Immature natural killer cell (primary cell): ENCODE measurements at regions not wholly inside any gene's neighbourhood (a gene's known extent, or its start where the extent isn't known, plus 50 kb on each side); places are given as distances from the start of the nearest gene placed in this dataset.

ENCODE experiments used
- DNase-seq, 3 donors: peaks; one replicate each; pipeline ENCODE4 v3.0.0; 2022; ENCODE audit warnings: mixed read lengths in 1 of 3
- H3K27ac Mint-ChIP-seq, 6 donors: one replicate each; pipeline ENCODE4 v1.8.0; 2020; ENCODE audit warnings: mixed read lengths in 6 of 6, mild to moderate bottlenecking in 5 of 6, inconsistent platforms in 4 of 6, moderate library complexity in 3 of 6
- H3K27me3 Mint-ChIP-seq, 3 donors: one replicate each; pipeline ENCODE4 v1.8.0; 2020 to 2021; ENCODE audit warnings: low read depth in 3 of 3, mild to moderate bottlenecking in 3 of 3, mixed read lengths in 3 of 3, moderate library complexity in 3 of 3, inconsistent platforms in 1 of 3
- H3K36me3 Mint-ChIP-seq, 3 donors: one replicate each; pipeline ENCODE4 v1.8.0; 2020; ENCODE audit warnings: mixed read lengths in 3 of 3, inconsistent platforms in 2 of 3, mild to moderate bottlenecking in 2 of 3
- H3K4me1 Mint-ChIP-seq, 2 donors: one replicate each; pipeline ENCODE4 v1.8.0; 2020; ENCODE audit warnings: inconsistent platforms in 2 of 2, mild to moderate bottlenecking in 2 of 2, mixed read lengths in 2 of 2, moderate library complexity in 1 of 2
- H3K4me3 Mint-ChIP-seq, 5 donors: one replicate each; pipeline ENCODE4 v1.8.0; 2020; ENCODE audit warnings: mild to moderate bottlenecking in 5 of 5, mixed read lengths in 5 of 5, inconsistent platforms in 3 of 5, moderate library complexity in 3 of 5
- H3K9me3 Mint-ChIP-seq, 6 donors: one replicate each; pipeline ENCODE4 v1.8.0; 2020; ENCODE audit warnings: mild to moderate bottlenecking in 6 of 6, mixed read lengths in 6 of 6, inconsistent platforms in 4 of 6, moderate library complexity in 3 of 6

DNA sequence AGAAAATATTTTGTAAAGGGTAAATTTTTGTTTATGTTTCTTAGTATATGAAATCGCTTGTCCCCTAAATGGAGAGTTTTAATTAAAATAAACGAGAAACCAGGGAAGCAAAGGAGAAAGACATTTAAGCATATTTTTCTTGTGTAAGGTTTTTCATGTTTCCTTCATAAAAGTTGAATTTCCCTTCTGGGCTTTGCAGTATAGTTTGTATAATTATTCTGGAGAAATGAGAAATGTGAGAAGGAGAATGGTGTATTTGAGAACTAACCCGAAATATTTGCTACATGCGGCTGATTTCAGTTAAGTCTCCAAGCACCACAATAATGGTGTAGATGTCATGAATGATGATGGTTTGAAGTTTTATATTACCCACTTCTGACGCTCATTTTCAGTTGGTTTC is 307.7 kb upstream of the SEL1L start:
- Mint-ChIP-seq H3K27me3 (peaks cover 0 to 1% (median 0%) of the 10 kb centered on the region in 3 donors), H3K4me1 (no peaks in the 10 kb centered on the region), H3K36me3 (no peaks in the 10 kb centered on the region), H3K9me3 (peaks cover 4 to 50% (median 22%) of the 10 kb centered on the region in 6 donors), H3K27ac (no peak overlapping the region), H3K4me3 (no peak overlapping the region)
- DNase-seq = no peak

- H3K9me3 Mint-ChIP-seq = peaks cover 16 to 56% (median 23%) of the 10 kb centered on the region in 6 donors
- no peaks in the 10 kb centered on the region for H3K4me1 Mint-ChIP-seq
- peaks cover 0 to 2% (median 0%) of the 10 kb centered on the region in 3 donors for H3K27me3 Mint-ChIP-seq
- H3K4me3 Mint-ChIP-seq = no peak overlapping the region
- H3K36me3 Mint-ChIP-seq = no peaks in the 10 kb centered on the region
- no peak for DNase-seq
- H3K27ac Mint-ChIP-seq = no peak overlapping the region
Observed at GRCh38 chr14:81849714-81850113, 316.1 kb upstream of the SEL1L start.

DNA sequence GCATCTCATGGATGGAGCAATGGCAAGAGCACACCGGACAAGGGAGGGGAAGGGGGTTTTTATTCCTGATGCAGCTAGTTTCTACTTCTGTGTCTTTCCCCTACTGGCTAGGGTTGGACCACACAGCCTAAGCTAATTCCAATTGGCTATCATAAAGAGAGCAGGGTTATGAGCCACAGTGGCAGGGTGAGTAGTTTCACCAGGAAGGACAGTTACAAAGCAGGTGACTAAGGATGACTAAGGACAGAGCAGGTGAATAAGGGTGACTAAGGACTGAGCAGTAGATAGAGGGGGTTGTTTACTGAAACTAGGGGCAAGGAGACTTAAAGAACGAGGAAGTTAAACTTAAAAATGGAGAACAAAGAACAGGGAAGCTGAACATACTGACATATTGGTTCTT is 321.4 kb upstream of the SEL1L start:
- Mint-ChIP-seq H3K36me3 (peaks cover 0 to 9% (median 0%) of the 10 kb centered on the region in 3 donors), H3K27ac (no peak overlapping the region), H3K4me3 (no peak overlapping the region), H3K9me3 (peaks cover 18 to 66% (median 32%) of the 10 kb centered on the region in 6 donors), H3K4me1 (no peaks in the 10 kb centered on the region), H3K27me3 (peaks cover 0 to 2% (median 0%) of the 10 kb centered on the region in 3 donors)
- DNase-seq = no peak

DNA sequence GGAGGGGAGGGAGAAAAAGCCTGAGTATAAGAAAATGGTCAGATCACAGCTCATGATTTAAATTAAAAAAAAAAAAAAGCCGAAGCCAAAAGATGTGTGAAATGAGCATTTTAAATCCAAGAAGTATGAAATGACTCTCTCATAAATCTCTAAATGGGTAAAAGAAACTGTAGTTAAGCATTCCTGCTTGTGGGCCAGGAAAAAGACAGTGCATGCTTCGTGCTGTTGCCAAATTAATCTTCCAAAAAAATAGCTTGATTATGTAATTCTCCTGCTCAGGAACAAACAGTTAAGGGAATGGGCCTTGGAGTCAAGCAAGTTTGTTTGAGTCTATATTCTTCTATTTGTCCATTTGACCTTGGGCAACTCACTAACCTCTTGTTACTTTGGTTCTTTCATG is 325.4 kb upstream of the SEL1L start:
- DNase-seq = no peak

GRCh38 chr14:81868172-81868571 is 334.5 kb upstream of the SEL1L start:
- DNase-seq = no peak
- Mint-ChIP-seq H3K4me3 (no peak overlapping the region), H3K36me3 (no peaks in the 10 kb centered on the region), H3K9me3 (peaks cover 4 to 25% (median 16%) of the 10 kb centered on the region in 6 donors), H3K4me1 (no peaks in the 10 kb centered on the region), H3K27ac (no peak overlapping the region), H3K27me3 (no peaks in the 10 kb centered on the region)

More for the DNA sequence above, 325.4 kb upstream of the SEL1L start:
- Mint-ChIP-seq H3K4me1 (no peaks in the 10 kb centered on the region), H3K27ac (no peak overlapping the region), H3K9me3 (peaks cover 14 to 46% (median 28%) of the 10 kb centered on the region in 6 donors), H3K4me3 (no peak overlapping the region), H3K36me3 (peaks cover 0 to 9% (median 0%) of the 10 kb centered on the region in 3 donors), H3K27me3 (peaks cover 0 to 2% (median 0%) of the 10 kb centered on the region in 3 donors)

GRCh38 chr14:81871706-81872105 is 338.1 kb upstream of the SEL1L start:
- no peak overlapping the region for H3K27ac Mint-ChIP-seq
- H3K4me1 Mint-ChIP-seq = no peaks in the 10 kb centered on the region
- H3K9me3 Mint-ChIP-seq = peaks cover 11 to 39% (median 25%) of the 10 kb centered on the region in 6 donors
- no peak overlapping the region for H3K4me3 Mint-ChIP-seq
- no peaks in the 10 kb centered on the region for H3K27me3 Mint-ChIP-seq
- DNase-seq = no peak
- H3K36me3 Mint-ChIP-seq = no peaks in the 10 kb centered on the region

DNA sequence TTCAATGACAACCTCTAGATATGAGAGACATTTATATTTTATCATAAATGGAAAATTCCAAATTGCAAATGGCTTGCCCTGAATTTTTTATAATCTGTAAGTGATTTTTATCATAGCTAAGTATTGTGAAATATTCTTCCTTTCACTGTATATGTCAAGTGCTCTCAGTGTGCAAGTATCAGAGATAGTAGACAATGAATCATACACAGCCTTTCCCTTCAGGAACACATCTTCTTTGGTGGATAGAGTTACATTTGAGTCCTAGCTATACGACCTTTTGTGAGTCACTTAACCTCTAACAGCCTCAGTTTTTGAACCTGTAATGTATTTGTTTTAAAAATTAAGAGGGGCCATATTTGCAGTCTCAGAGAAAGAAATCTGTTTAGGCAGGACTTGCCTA is 350.7 kb upstream of the SEL1L start:
- Mint-ChIP-seq H3K36me3 (no peaks in the 10 kb centered on the region), H3K9me3 (peaks cover 3 to 19% (median 10%) of the 10 kb centered on the region in 6 donors), H3K27me3 (peaks cover 0 to 2% (median 0%) of the 10 kb centered on the region in 3 donors), H3K27ac (no peak overlapping the region), H3K4me3 (no peak overlapping the region), H3K4me1 (no peaks in the 10 kb centered on the region)
- no peak for DNase-seq

- Mint-ChIP-seq H3K9me3 (peaks cover 5 to 32% (median 10%) of the 10 kb centered on the region in 6 donors), H3K4me3 (no peak overlapping the region), H3K27me3 (peaks cover 0 to 2% (median 0%) of the 10 kb centered on the region in 3 donors), H3K4me1 (no peaks in the 10 kb centered on the region), H3K27ac (no peak overlapping the region), H3K36me3 (peaks cover 0 to 4% (median 0%) of the 10 kb centered on the region in 3 donors)
- no peak for DNase-seq
Observed at GRCh38 chr14:81886588-81886987, 352.9 kb upstream of the SEL1L start.

DNA sequence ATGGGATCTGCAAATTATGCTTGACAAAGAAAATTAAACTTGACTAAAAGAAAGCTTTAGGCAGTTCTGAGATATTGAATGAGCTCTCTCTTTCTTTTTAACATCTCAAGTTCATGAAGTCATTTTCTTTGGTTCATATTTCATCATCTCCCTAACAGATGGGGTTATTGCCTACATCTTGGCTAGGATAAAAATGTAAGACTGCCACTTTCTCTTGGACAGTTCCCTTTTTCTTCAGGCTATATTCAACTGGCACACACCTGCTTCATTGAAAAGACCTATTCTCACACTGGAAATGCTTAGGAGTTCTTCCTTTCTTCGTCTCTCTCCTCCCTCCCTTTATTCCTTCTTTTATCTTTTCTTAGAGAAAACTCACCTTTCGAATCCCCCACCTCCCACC is 355.9 kb upstream of the SEL1L start:
- Mint-ChIP-seq H3K27ac (no peak overlapping the region), H3K27me3 (peaks cover 0 to 2% (median 0%) of the 10 kb centered on the region in 3 donors), H3K9me3 (peaks cover 5 to 33% (median 13%) of the 10 kb centered on the region in 6 donors), H3K4me3 (no peak overlapping the region), H3K4me1 (no peaks in the 10 kb centered on the region), H3K36me3 (peaks cover 0 to 4% (median 0%) of the 10 kb centered on the region in 3 donors)
- DNase-seq = no peak

DNA sequence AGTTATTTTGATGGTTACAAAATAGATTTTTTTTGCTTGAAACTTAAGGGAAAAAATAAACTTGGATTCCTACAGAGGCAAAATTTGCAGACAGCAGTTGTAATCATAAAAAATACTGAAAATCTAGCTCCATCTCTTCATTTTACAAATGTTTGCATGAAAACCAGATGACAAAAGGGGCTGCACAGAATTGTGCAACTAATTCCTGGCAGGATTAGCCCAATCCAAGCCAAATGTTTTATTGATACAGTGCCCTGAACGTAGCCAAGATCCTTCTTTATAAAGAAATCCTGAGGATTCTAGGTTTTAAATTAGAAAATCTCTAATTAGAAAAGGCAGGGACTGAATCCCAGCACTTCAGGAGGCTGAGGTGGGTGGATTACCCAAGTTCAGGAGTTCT is 356.4 kb upstream of the SEL1L start:
- H3K4me1 Mint-ChIP-seq = no peaks in the 10 kb centered on the region
- no peak overlapping the region for H3K27ac Mint-ChIP-seq
- peaks cover 2 to 34% (median 11%) of the 10 kb centered on the region in 6 donors for H3K9me3 Mint-ChIP-seq
- peaks cover 0 to 2% (median 0%) of the 10 kb centered on the region in 3 donors for H3K27me3 Mint-ChIP-seq
- H3K36me3 Mint-ChIP-seq = peaks cover 0 to 4% (median 0%) of the 10 kb centered on the region in 3 donors
- DNase-seq = no peak
- no peak overlapping the region for H3K4me3 Mint-ChIP-seq

DNA sequence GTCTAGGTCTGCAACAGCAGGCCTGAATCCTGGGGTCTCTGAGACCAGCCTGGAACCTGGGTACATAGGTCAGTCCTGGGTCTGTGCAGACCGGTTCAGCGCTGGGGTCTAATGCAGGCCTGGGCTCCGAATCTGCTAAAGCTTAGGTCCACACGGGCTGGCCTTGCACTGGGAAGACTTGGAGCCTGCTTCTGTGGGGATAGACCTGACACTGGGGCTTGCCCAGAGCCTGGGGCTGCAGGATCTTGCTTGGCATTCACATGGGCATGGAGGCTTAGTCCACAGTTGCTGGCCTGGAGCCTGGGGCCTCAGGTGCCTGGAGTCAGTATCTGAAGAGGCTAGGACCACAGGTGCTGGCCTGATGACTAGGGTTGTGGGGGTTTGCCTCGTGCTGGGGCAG is 369.8 kb upstream of the SEL1L start:
- H3K9me3 Mint-ChIP-seq = peaks cover 7 to 54% (median 25%) of the 10 kb centered on the region in 6 donors
- no peak overlapping the region for H3K4me3 Mint-ChIP-seq
- no peak overlapping the region for H3K27ac Mint-ChIP-seq
- H3K36me3 Mint-ChIP-seq = no peaks in the 10 kb centered on the region
- H3K4me1 Mint-ChIP-seq = no peaks in the 10 kb centered on the region
- no peaks in the 10 kb centered on the region for H3K27me3 Mint-ChIP-seq
- no peak for DNase-seq

DNA sequence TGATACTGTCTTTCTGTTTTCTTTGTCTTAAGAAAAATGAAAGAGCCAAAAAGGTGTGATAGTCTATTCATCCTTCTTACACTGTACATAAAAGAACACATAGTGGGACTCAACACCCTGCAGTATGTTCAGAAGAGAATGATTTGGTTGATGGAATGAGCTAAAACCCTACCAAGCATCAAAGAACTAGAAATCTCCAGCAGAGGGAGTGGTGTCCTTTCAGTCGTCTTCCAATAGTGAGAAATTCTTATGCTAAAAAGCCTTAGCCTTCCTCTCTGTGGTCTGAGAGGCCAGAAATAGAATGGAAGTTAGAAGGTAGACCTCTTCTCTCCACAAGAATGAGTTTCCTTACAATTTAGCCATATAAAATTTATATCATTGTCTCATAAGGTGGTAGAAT is 393.4 kb upstream of the SEL1L start:
- Mint-ChIP-seq H3K4me1 (no peaks in the 10 kb centered on the region), H3K27ac (no peak overlapping the region), H3K4me3 (no peak overlapping the region), H3K36me3 (no peaks in the 10 kb centered on the region), H3K9me3 (peaks cover 0 to 6% (median 5%) of the 10 kb centered on the region in 6 donors), H3K27me3 (no peaks in the 10 kb centered on the region)
- no peak for DNase-seq

- H3K27ac Mint-ChIP-seq = no peak overlapping the region
- peaks cover 0 to 30% (median 8%) of the 10 kb centered on the region in 6 donors for H3K9me3 Mint-ChIP-seq
- H3K27me3 Mint-ChIP-seq = no peaks in the 10 kb centered on the region
- H3K4me1 Mint-ChIP-seq = no peaks in the 10 kb centered on the region
- no peaks in the 10 kb centered on the region for H3K36me3 Mint-ChIP-seq
- H3K4me3 Mint-ChIP-seq = no peak overlapping the region
- no peak for DNase-seq
Observed at GRCh38 chr14:81931828-81932227, 398.2 kb upstream of the SEL1L start.

DNA sequence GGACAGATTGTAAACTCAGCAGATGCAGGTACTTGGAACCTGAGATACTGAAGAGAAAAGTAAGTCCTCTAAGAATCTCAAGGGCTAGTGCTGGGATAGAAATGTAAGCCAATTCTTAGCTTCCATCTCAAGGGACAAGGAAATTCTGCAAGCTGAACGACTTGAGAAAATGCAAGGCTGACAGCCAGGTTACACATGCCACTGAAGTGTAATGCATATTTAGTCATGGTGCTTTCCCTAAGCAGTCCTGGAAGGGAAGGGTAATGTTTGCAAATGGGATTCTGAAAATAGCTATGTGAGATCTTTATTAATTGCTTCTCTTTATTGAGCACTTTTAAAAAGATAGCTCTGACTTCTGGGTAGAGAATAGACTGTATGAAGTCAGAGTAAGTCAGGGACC is 402.7 kb upstream of the SEL1L start:
- Mint-ChIP-seq H3K27ac (no peak overlapping the region), H3K4me1 (no peaks in the 10 kb centered on the region), H3K36me3 (no peaks in the 10 kb centered on the region)

GRCh38 chr14:81936902-81937301 is 403.2 kb upstream of the SEL1L start:
- H3K36me3 Mint-ChIP-seq = no peaks in the 10 kb centered on the region
- no peak for DNase-seq
- H3K27ac Mint-ChIP-seq = no peak overlapping the region
- H3K27me3 Mint-ChIP-seq = no peaks in the 10 kb centered on the region
- H3K4me1 Mint-ChIP-seq = no peaks in the 10 kb centered on the region
- H3K4me3 Mint-ChIP-seq = no peak overlapping the region
- H3K9me3 Mint-ChIP-seq = peaks cover 2 to 46% (median 11%) of the 10 kb centered on the region in 6 donors

More for the DNA sequence above, 402.7 kb upstream of the SEL1L start:
- peaks cover 2 to 46% (median 11%) of the 10 kb centered on the region in 6 donors for H3K9me3 Mint-ChIP-seq
- H3K27me3 Mint-ChIP-seq = no peaks in the 10 kb centered on the region
- no peak overlapping the region for H3K4me3 Mint-ChIP-seq
- DNase-seq = no peak
